GM13977 (cell line): ENCODE measurements at regions not wholly inside any gene's neighbourhood (a gene's known extent, or its start where the extent isn't known, plus 50 kb on each side); places are given as distances from the start of the nearest gene placed in this dataset.
"Not testable (repeated sequence)": the region's sequence is repeated elsewhere in the genome, so short reads cannot be mapped to it uniquely, and the experiment has no call there.

Source experiments
- DNase-seq: peaks from one replicate; pipeline ENCODE4 v3.0.0; 2012; ENCODE audit warnings: low spot score
- CTCF ChIP-seq: IDR thresholded peaks from 2 replicates; pipeline ENCODE4 v1.5.1; 2012; ENCODE audit warnings: mild to moderate bottlenecking, control low read depth; ENCODE audit not compliant: insufficient read depth; ENCODE audit errors: extremely low read depth, missing control alignments
- in situ Hi-C: fragments of 300-500 bp; cut with MboI; formaldehyde crosslinking; loops from one replicate; pipeline ENCODE4 v1.12.0; 2022; ENCODE audit warnings: low sequenced_read_pairs, low pct_unique_long_range_greater_than_20kb, mixed read lengths, inconsistent platforms; ENCODE audit not compliant: unreplicated experiment

GRCh38 chr17:45584092-45585036 lies 93.8 kb upstream of the PLEKHM1 start:
- no peak for TF ChIP-seq CTCF
- DNase-seq, result peak; percentile 88
- in situ Hi-C loops, result loop anchor here (25.0 kb wide), 1 partner anchor 1203 kb away; no protein-coding TSS in a partner anchor

GRCh38 chr17:45585037-45585733 lies 94.7 kb upstream of the PLEKHM1 start:
- peak; percentile 92 for DNase-seq
- peak; percentile 38 for TF ChIP-seq CTCF
- in situ Hi-C loops, result loop anchor here (25.0 kb wide), 1 partner anchor 1202 kb away; no protein-coding TSS in a partner anchor

GRCh38 chr17:45585794-45586650 lies 95.5 kb upstream of the PLEKHM1 start:
- DNase-seq, result peak; percentile 51
- peak; percentile 36 for TF ChIP-seq CTCF
- in situ Hi-C loops, result loop anchor here (25.0 kb wide), 1 partner anchor 1201 kb away; no protein-coding TSS in a partner anchor

GRCh38 chr17:45586651-45586934 lies 96.1 kb upstream of the PLEKHM1 start:
- not testable (repeated sequence) for DNase-seq
- in situ Hi-C loops, result loop anchor here (25.0 kb wide), 1 partner anchor 1201 kb away; no protein-coding TSS in a partner anchor

- in situ Hi-C loops, result loop anchor here (25.0 kb wide), 1 partner anchor 1195 kb away; no protein-coding TSS in a partner anchor
- peak; percentile 70 for DNase-seq
- TF ChIP-seq CTCF, result peak; percentile 76
Measured at GRCh38 chr17:45592433-45592923, 102.0 kb upstream of the PLEKHM1 start.

- in situ Hi-C loops, result loop anchor here (25.0 kb wide), 1 partner anchor 1191 kb away; no protein-coding TSS in a partner anchor
- DNase-seq, result not testable (repeated sequence)
Measured at GRCh38 chr17:45596347-45596746, 105.8 kb upstream of the PLEKHM1 start.

- DNase-seq, in situ Hi-C loops: not testable (repeated sequence)
Measured at GRCh38 chr17:45600052-45601012, 109.8 kb upstream of the PLEKHM1 start.

- DNase-seq, in situ Hi-C loops: not testable (repeated sequence)
Measured at GRCh38 chr17:45601013-45601412, 110.5 kb upstream of the PLEKHM1 start.

GRCh38 chr17:45601605-45602539 lies 111.4 kb upstream of the PLEKHM1 start:
- DNase-seq, in situ Hi-C loops: not testable (repeated sequence)

- in situ Hi-C loops, DNase-seq: not testable (repeated sequence)
Measured at GRCh38 chr17:45605751-45606150, 115.2 kb upstream of the PLEKHM1 start.
